Inflammatory macrophage (primary cell): ENCODE measurements at regions not wholly inside any gene's neighbourhood (a gene's known extent, or its start where the extent isn't known, plus 50 kb on each side); places are given as distances from the start of the nearest gene placed in this dataset.

Source experiments
- DNase-seq, 2 donors: peaks; one replicate each; pipeline ENCODE4 v3.0.0-alpha.2; 2020 to 2022

DNA sequence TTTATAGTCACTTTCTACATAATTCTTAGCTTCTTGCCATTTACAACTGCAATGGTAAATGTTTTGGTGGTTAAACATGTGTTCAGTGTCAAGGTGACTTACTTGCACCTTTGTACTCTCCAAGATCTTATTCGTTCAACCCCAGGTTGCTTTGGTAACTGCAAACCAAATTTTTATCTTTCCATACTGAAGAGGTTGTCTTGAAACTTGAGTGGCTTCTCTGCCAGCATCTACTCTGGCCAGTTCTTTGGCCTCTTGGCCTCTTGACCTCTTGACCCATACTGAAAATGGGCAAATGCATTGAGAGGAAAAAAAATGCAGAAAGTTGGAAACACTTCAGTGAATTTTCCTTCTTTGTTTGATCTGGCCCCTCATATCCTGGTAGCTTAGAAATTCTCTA, 88.0 kb upstream of the LRRC7 start:
- DNase-seq: no peak

DNA sequence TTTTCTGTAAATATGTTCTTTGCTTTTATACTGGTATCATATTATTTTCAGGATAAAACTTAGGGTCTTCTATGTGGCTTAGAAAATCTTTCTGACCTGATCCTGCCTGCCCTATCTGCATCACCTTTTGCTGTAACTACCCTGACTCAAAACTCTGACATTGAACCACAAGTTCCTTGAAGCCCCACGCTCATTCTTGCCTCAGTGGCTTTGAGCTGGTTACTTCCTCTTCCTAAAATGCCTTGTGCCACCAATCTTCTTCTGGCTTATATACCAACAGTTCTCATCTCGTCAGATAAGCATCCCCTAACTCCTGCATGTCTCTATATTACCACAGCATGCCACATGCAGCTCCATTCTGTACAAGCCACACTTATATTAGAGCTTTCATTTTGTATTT, 84.5 kb upstream of the LRRC7 start:
- no peak for DNase-seq

DNA sequence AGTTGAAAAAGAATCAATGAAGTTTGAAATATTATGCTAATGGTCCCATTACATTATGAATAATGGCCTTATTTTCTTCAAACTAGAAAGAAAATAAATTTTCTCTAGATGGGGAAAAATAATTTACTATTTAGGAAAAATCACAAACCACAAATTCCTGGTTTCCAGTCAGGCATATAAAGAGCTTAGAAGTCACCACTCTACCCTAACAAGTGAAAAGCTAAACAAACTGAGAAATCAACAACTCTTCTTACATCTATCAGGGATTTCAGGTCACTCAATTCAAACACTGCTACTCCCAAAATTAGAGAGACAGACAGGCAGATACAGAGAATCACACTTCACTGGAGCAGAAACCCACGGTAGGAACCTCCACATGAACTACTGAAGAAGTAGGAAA, 82.1 kb upstream of the LRRC7 start:
- no peak for DNase-seq

DNA sequence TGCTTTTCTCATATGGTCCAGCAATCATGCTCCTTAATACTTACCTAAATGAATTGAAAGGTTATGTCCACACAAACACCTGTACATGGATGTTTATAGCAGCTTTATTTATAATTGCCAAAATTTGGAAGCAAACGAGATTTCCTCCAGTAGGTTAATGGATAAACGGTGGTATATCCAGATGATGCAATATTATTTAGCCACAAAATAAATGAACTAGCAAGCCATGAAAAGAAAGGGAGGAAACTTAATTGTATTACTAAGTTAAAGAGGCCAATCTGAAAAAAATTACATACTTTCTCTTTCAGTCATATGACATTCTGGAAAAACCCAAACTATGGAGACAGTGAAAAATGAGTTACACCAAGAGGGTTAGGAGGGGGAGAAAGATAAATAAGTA, 76.3 kb upstream of the LRRC7 start:
- no peak for DNase-seq

DNA sequence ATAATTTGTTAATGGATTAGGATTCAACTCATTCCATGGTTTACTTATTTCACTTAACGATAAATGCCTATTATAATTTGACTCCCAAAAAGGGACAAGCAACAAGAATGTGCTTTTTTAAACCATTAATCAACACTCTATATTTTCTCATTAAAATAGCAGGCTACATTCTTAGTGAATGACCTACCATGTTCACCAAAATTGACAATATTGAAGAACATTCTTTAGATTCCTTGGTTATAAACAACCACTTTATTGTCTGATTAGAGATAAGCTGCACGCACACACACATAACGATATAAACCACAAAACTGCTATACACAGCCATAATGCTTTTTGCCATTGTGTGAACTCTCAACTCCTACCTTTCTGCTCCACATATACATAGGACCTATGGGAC, 75.4 kb upstream of the LRRC7 start:
- DNase-seq: no peak

DNA sequence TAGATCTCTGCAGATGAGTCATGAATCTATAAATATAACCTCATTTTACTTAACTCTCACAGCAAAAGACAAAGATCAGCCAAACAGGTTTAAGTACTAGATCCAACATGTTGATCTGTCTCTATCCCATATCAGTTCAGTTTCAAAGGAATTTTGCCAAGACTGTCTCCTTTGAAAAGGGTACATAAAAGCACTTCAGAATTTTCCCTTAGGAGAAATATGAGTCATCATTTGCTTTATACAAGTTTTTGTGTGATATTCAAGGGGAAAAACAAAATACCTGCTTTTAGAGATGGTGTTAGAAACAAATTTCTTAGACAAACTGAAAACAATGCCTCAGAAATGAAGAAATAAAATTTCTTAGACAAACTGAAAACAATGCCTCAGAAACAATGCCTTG, 73.5 kb upstream of the LRRC7 start:
- DNase-seq: no peak

DNA sequence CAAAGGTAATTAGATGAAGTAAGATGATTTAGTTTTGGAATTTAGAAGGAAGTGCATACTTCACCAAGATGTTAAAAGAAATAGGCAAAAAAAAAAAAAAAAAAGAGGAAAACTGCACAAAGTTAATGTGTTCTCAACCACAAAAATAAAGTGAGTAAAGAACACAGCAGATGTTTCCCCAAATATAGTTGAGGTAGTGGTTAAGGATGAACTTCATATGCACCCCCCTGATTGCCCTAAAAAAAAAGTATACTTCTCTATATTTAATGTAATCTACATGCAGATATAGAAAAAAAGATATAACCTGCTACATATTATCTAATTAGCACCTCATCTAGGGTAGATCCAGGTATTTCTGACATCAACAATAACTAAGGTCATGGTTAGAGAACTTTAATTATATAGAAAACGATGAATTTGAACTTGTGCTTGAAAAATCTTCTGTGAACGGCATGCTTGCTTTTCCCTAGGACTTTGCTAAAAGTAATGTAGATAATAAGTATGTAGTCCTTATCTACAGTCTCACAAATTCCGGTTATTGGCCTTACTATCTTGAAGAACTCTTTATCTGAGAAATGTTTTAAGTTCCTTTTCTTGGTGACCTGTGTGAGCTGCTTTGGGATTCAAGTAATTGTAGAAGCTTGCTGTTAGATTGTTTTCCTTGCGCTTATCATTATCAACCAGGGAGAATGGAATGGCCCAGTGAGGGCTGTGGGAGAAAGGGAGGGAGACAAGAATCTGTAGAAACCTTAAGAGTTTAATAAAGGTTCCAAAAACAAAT, 70.1 kb upstream of the LRRC7 start:
- no peak for DNase-seq

DNA sequence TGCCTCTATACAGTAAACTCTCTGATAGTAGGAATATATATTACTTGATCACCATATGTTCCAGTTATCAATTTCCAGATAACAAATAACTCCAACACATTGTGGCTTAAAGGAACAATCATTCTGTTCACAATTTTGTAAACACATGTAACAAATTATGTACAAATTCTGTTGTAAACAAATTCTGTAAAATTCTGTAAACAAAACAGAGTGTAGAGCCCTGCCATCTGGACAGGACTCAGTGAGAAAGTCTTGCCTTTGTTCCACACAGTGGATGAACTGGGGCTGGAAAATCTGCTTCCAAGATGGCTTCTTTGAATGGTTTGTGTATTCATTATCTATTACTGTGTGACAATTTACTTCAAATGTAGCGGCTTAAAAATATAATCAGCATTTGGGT, 69.0 kb upstream of the LRRC7 start:
- no peak for DNase-seq

DNA sequence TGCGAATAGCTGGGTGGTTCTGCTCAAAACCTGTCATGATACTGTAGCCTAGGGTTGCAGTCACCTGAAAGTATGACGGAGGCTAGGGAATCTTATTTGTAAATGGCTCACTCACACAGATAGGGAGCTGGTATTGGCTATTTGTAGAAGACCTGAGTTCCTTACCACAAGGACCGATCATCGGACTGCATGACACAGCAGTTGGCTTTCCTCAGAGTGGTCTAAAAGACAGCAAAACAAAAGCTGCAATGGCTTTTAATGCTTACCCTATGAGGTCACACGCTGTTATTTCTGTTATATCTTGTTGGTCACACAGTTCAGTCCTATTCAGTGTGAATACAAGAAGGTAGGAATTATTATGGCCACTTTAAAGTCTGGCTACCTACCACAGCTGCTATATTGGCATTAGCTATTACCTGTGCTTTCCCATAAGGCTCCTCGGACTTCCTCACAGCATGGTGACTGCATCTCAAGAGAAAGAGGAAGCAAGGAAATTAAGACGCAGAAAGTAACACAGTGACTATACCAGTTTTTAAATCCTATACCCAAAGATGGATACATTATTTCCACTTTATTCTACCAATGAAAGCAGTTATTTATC, 68.4 kb upstream of the LRRC7 start:
- DNase-seq: no peak

DNA sequence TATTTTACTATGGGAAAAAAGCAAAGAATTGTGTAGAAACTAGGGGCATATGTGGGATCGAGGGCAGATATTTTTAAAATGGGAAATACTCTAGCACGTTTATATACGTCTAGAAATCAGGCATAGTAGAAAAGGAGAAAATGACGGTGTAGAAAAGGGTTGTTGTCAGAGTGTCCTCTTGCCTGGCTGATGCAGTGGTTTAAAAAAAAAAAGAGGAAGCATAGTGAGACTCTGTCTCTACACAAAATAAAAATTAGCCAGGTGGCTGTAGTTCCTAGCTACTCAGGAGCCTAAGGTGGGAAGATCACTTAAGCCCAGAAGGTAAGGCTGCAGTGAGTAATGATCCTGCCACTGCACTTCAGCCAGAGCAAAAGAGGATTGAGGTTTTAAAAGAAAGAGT, 64.7 kb upstream of the LRRC7 start:
- no peak for DNase-seq

DNA sequence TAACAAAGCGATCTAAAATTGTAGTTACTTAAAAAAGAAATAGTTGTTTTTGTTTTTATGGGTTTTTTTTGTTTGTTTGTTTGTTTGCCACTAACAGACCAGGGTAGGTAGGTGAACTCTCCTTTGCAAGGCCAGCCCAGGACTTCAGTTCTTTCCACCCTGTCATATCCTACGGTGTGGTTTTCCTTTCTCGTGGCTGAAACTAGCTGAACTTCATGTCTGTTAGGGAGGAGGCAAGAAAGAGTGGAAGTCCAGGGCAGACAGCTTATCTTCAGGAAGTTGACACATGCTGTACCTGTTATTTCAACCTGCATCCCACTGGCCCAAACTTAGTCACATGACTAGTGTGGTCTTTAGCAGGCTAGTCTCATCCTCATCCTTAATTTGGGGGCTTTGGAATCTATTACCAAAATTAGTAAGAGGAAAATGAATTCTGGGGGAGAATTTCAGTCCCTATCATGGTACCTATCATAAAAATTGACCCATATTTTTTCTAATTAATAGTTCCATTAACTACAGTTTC, 62.9 kb upstream of the LRRC7 start:
- no peak for DNase-seq

DNA sequence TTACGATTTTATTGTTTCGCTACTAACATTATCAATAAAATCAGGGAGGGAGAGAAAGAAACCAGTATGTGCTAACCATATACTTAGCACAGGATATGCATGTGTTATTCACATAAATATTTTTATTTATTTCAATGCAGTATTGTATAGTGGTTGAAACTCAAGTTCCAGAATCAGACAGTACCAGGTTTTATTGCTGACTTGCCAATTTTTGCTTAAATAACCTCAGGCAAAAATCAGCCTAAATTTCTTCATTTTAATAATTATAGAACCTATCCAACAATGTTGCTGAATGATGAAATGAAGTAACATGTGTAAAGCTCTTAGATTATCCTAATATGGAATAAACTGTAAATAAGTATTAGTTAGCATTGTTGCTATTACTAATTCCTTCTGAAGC, 61.4 kb upstream of the LRRC7 start:
- DNase-seq: no peak

DNA sequence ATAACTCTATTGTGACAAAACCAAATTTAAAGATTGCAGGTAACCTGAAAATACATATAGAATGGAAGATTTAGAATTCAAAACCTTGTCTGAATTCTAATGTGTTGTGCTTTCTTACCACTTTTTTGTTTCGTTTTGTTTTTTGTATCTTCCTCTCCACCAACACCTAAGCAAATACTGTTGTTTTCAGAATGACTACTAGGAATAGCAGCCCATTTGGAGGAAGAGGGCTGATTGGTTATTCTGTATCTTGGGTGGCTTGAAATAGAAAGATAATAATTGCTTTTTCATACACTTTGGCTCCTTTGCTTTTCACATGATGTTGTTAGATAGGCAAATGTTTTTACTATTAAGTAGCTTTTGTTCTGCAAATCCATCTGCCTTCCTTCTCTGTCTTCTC, 61.0 kb upstream of the LRRC7 start:
- no peak for DNase-seq

DNA sequence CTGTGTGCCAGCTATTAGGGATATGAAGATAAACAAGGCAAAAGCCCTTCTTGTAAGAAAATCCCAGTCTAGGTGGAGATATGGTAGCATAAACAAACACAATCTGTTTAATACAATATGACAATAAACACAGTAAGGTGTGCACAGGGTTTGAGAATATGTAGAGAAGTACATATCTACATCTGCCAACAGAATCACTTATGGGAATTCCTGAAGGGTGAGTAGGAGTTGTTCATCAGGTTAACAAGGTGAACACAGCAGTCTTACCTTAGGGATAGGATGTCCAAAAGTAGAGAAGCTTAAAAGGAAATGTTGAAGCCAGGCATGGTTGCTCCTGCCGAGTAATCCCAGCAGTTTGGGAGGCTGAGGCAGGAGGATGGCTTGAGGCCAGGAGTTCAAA, 57.7 kb upstream of the LRRC7 start:
- DNase-seq: no peak

DNA sequence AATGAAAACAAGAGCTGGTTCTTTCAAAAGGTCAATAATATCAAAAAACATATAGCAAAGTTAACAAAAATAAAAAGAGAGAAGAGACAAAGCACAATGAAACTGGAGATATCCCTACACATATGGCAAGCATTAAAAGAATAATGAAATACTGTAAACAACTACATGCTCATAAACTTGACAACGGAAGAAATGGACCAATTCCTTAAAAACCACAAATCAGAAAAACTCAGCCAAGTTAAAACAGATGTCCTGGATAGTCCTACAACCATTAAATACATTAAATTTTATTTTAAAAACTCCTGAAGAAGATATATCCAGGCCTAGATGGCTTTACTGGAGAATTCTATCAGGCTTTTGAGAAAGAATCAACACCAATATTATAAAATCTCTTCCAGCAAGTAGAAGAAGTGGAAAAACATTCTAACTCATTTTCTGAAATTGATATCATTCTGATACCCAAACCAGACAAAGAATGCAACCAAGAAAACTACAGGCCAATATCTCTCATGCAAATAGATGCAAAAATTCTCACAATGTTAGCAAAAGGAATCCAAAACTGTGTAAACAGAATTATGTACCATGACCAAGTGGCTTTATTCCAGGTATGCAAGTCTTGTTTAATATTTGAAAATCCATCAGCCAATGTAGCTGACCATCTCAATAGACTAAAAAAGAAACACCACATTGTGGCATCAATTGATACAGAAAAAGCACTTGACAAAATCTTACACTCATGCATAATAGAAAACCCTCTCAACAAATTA, 56.1 kb upstream of the LRRC7 start:
- no peak for DNase-seq

DNA sequence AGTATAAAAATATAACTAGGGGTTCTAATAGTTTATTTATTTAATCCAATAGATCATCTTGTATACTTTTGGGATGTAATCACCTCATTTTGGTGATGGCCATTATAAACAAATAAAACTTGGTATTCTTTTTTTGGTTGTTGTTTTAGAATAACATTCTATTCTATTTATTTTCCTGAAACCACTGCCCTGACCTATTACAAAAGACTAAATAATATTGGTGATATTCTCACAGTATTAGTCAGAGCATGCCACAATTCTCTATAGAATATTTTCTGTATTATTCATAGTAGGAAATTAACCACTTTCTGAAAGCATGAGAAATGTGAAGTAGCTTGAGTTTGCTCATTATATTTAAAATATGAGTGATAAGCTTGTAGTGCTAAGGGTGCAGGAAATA, 54.1 kb upstream of the LRRC7 start:
- DNase-seq: no peak
